Activated CD8-positive, alpha-beta T cell treated with anti-CD3 and anti-CD28 coated beads, Interleukin-2, amount 10 ng/mL, durations not matched to agents 7 days and 5 days (primary cell): ENCODE measurements at regions not wholly inside any gene's neighbourhood (a gene's known extent, or its start where the extent isn't known, plus 50 kb on each side); places are given as distances from the start of the nearest gene placed in this dataset.
"Not testable (repeated sequence)": the region's sequence is repeated elsewhere in the genome, so short reads cannot be mapped to it uniquely, and the experiment has no call there.

Source experiments
- ATAC-seq: fragments of 150-1000 bp; cut with Tn5 transposase; one replicate; pipeline ENCODE4 v1.10.0; 2021; ENCODE audit warnings: moderate library complexity
- CTCF ChIA-PET: fragments of 350-600 bp; sonication (Branson Sonifier 250); formaldehyde crosslinking; loops from one replicate; lab custom pipeline; 2021; ENCODE audit warnings: antibody characterized with exemption; lab: Charles Lee
- POLR2A ChIA-PET: fragments of 350-600 bp; sonication (Branson Sonifier 250); formaldehyde crosslinking; loops from one replicate; lab custom pipeline; 2021; ENCODE audit warnings: antibody characterized with exemption; lab: Charles Lee
- DNase-seq: peaks from one replicate; pipeline ENCODE4 v3.0.0-alpha.2; 2020
- H3K27ac Mint-ChIP-seq: one replicate; pipeline ENCODE4 v1.8.0; 2021; ENCODE audit warnings: mild to moderate bottlenecking, mixed read lengths
- H3K27me3 Mint-ChIP-seq: one replicate; pipeline ENCODE4 v1.8.0; 2021; ENCODE audit warnings: low read depth, mixed read lengths
- H3K36me3 Mint-ChIP-seq: one replicate; pipeline ENCODE4 v1.8.0; 2021; ENCODE audit warnings: low read depth, mixed read lengths
- H3K4me1 Mint-ChIP-seq: one replicate; pipeline ENCODE4 v1.8.0; 2021; ENCODE audit warnings: low read depth, mixed read lengths
- H3K4me3 Mint-ChIP-seq: one replicate; pipeline ENCODE4 v1.8.0; 2021; ENCODE audit warnings: mild to moderate bottlenecking, mixed read lengths
- H3K9me3 Mint-ChIP-seq: one replicate; pipeline ENCODE4 v1.8.0; 2022; ENCODE audit warnings: mixed read lengths; ENCODE audit not compliant: insufficient read depth

- DNase-seq, CTCF ChIA-PET, H3K9me3 Mint-ChIP-seq, H3K27ac Mint-ChIP-seq, POLR2A ChIA-PET, H3K4me1 Mint-ChIP-seq, H3K4me3 Mint-ChIP-seq, ATAC-seq, H3K36me3 Mint-ChIP-seq: not testable (repeated sequence)
- peaks cover 20% of the 10 kb centered on the region for H3K27me3 Mint-ChIP-seq
Observed at GRCh38 chr3:139153434-139153833, 108.7 kb upstream of the PRR23C start.

- POLR2A ChIA-PET = no interaction called here
- Mint-ChIP-seq H3K4me1 (no peaks in the 10 kb centered on the region), H3K4me3 (no peak overlapping the region), H3K27ac (no peak overlapping the region), H3K36me3 (no peaks in the 10 kb centered on the region), H3K9me3 (no peaks in the 10 kb centered on the region), H3K27me3 (peaks cover 11% of the 10 kb centered on the region)
- CTCF ChIA-PET = no interaction called here
- DNase-seq (no peak), ATAC-seq (no peak)
Observed at GRCh38 chr3:139157161-139157932, 112.7 kb upstream of the PRR23C start.

GRCh38 chr3:139159356-139159755 is 114.7 kb upstream of the PRR23C start:
- Mint-ChIP-seq H3K36me3 (no peaks in the 10 kb centered on the region), H3K27me3 (no peaks in the 10 kb centered on the region), H3K27ac (no peak overlapping the region), H3K9me3 (no peaks in the 10 kb centered on the region), H3K4me3 (no peak overlapping the region), H3K4me1 (no peaks in the 10 kb centered on the region)
- no peak for ATAC-seq
- POLR2A ChIA-PET = no interaction called here
- CTCF ChIA-PET = no interaction called here
- no peak for DNase-seq

- H3K4me3 Mint-ChIP-seq = no peak overlapping the region
- CTCF ChIA-PET = no interaction called here
Observed at GRCh38 chr3:139173372-139174108, 128.8 kb upstream of the PRR23C start.

GRCh38 chr3:139180489-139180888 is 135.8 kb upstream of the PRR23C start:
- H3K27me3 Mint-ChIP-seq = peaks cover 8% of the 10 kb centered on the region
- ChIA-PET POLR2A (no interaction called here), CTCF (no interaction called here)
- H3K36me3 Mint-ChIP-seq = no peaks in the 10 kb centered on the region
- ATAC-seq = no peak
- no peak overlapping the region for H3K4me3 Mint-ChIP-seq
- H3K27ac Mint-ChIP-seq = no peak overlapping the region
- H3K9me3 Mint-ChIP-seq = peaks cover 7% of the 10 kb centered on the region
- no peak for DNase-seq
- H3K4me1 Mint-ChIP-seq = no peaks in the 10 kb centered on the region

More at GRCh38 chr3:139173372-139174108, 128.8 kb upstream of the PRR23C start:
- no peak for ATAC-seq
- POLR2A ChIA-PET = no interaction called here
- Mint-ChIP-seq H3K4me1 (peaks cover 3% of the 10 kb centered on the region), H3K27me3 (peaks cover 19% of the 10 kb centered on the region), H3K36me3 (no peaks in the 10 kb centered on the region), H3K9me3 (no peaks in the 10 kb centered on the region), H3K27ac (no peak overlapping the region)
- no peak for DNase-seq

- Mint-ChIP-seq H3K9me3 (peaks cover 7% of the 10 kb centered on the region), H3K4me3 (no peak overlapping the region), H3K36me3 (no peaks in the 10 kb centered on the region), H3K4me1 (no peaks in the 10 kb centered on the region), H3K27ac (no peak overlapping the region), H3K27me3 (peaks cover 2% of the 10 kb centered on the region)
- no peak for ATAC-seq
- POLR2A ChIA-PET = no interaction called here
- no peak for DNase-seq
- CTCF ChIA-PET = no interaction called here
Observed at GRCh38 chr3:139182143-139182542, 137.5 kb upstream of the PRR23C start.

- Mint-ChIP-seq H3K9me3 (peaks cover 7% of the 10 kb centered on the region), H3K4me3 (no peak overlapping the region), H3K27ac (no peak overlapping the region), H3K4me1 (no peaks in the 10 kb centered on the region), H3K27me3 (peaks cover 2% of the 10 kb centered on the region), H3K36me3 (no peaks in the 10 kb centered on the region)
- no peak for DNase-seq
- CTCF ChIA-PET = no interaction called here
- POLR2A ChIA-PET = no interaction called here
- no peak for ATAC-seq
Observed at GRCh38 chr3:139182598-139182997, 137.9 kb upstream of the PRR23C start.

- Mint-ChIP-seq H3K9me3 (peaks cover 3% of the 10 kb centered on the region), H3K36me3 (no peaks in the 10 kb centered on the region), H3K27ac (no peak overlapping the region), H3K4me1 (no peaks in the 10 kb centered on the region), H3K27me3 (no peaks in the 10 kb centered on the region), H3K4me3 (no peak overlapping the region)
- DNase-seq (no peak), ATAC-seq (no peak)
- ChIA-PET POLR2A (no interaction called here), CTCF (no interaction called here)
Observed at GRCh38 chr3:139185527-139185926, 140.8 kb upstream of the PRR23C start.

- Mint-ChIP-seq H3K27ac (no peak overlapping the region), H3K9me3 (no peaks in the 10 kb centered on the region), H3K4me3 (no peak overlapping the region), H3K27me3 (no peaks in the 10 kb centered on the region), H3K4me1 (no peaks in the 10 kb centered on the region), H3K36me3 (no peaks in the 10 kb centered on the region)
- no peak for DNase-seq
- no peak for ATAC-seq
- POLR2A ChIA-PET = no interaction called here
- CTCF ChIA-PET = no interaction called here
Observed at GRCh38 chr3:139187154-139187553, 142.5 kb upstream of the PRR23C start.

GRCh38 chr3:139187648-139188047 is 143.0 kb upstream of the PRR23C start:
- no peaks in the 10 kb centered on the region for H3K9me3 Mint-ChIP-seq
- DNase-seq = no peak
- no peaks in the 10 kb centered on the region for H3K36me3 Mint-ChIP-seq
- H3K27ac Mint-ChIP-seq = no peak overlapping the region
- H3K27me3 Mint-ChIP-seq = no peaks in the 10 kb centered on the region
- no peak overlapping the region for H3K4me3 Mint-ChIP-seq
- no peaks in the 10 kb centered on the region for H3K4me1 Mint-ChIP-seq
- CTCF ChIA-PET = no interaction called here
- no peak for ATAC-seq
- POLR2A ChIA-PET = no interaction called here

GRCh38 chr3:139189943-139190342 is 145.3 kb upstream of the PRR23C start:
- no peaks in the 10 kb centered on the region for H3K9me3 Mint-ChIP-seq
- H3K4me3 Mint-ChIP-seq = no peak overlapping the region
- no peaks in the 10 kb centered on the region for H3K4me1 Mint-ChIP-seq
- no peak for ATAC-seq
- POLR2A ChIA-PET = no interaction called here
- H3K27ac Mint-ChIP-seq = no peak overlapping the region
- no peaks in the 10 kb centered on the region for H3K36me3 Mint-ChIP-seq
- no peaks in the 10 kb centered on the region for H3K27me3 Mint-ChIP-seq
- no peak for DNase-seq
- CTCF ChIA-PET = no interaction called here

GRCh38 chr3:139194421-139194820 is 149.4 kb upstream of the MRPS22 start:
- ATAC-seq, CTCF ChIA-PET, H3K9me3 Mint-ChIP-seq, H3K27me3 Mint-ChIP-seq, DNase-seq, POLR2A ChIA-PET, H3K36me3 Mint-ChIP-seq, H3K27ac Mint-ChIP-seq, H3K4me3 Mint-ChIP-seq, H3K4me1 Mint-ChIP-seq: not testable (repeated sequence)
